Peyer's patch (tissue), 4 donors: ENCODE measurements at regions not wholly inside any gene's neighbourhood (a gene's known extent, or its start where the extent isn't known, plus 50 kb on each side); places are given as distances from the start of the nearest gene placed in this dataset.

Experiments
- DNase-seq, 3 donors: peaks; one replicate each; pipeline ENCODE4 v3.0.0-alpha.2; 2017 to 2019
- H3K27ac ChIP-seq, 4 donors: fragments of 200-600 bp; sonication (generic); one replicate each; pipeline ENCODE4 v1.5.1; 2016 to 2019
- H3K27me3 ChIP-seq, 2 donors: fragments of 200-600 bp; sonication (generic); one replicate each; pipeline ENCODE4 v1.5.1; 2019
- H3K36me3 ChIP-seq, 3 donors: fragments of 200-600 bp; sonication (generic); one replicate each; pipeline ENCODE4 v1.5.1; 2016 to 2019
- H3K4me1 ChIP-seq, 4 donors: fragments of 200-600 bp; sonication (generic); one replicate each; pipeline ENCODE4 v1.5.1; 2016 to 2019
- H3K4me3 ChIP-seq, 4 donors: fragments of 200-600 bp; sonication (generic); 1 replicate in 3 of 4; 2 replicates in 1 of 4; pipeline ENCODE4 v1.5.1; 2016 to 2019; ENCODE audit warnings: mild to moderate bottlenecking in 1 of 4
- H3K9me3 ChIP-seq, 4 donors: fragments of 200-600 bp; sonication (generic); one replicate each; pipeline ENCODE4 v1.5.1; 2016 to 2019; ENCODE audit warnings: mild to moderate bottlenecking in 1 of 4
- POLR2A ChIP-seq, 2 donors: fragments of 450-650 bp; IDR thresholded peaks; one replicate each; pipeline ENCODE4 v1.5.1; 2017; ENCODE audit warnings: antibody characterized with exemption in 2 of 2, mild to moderate bottlenecking in 2 of 2, moderate library complexity in 2 of 2
- TF ChIP-seq, protein P1 (sequence below), 6 experiments: fragments of 450-650 bp in 4 of 6; fragments of 200-600 bp in 2 of 6; sonication (generic) in 1 of 6; IDR thresholded peaks; one replicate each; pipeline ENCODE4 v1.5.1; 2017 to 2019; ENCODE audit warnings: antibody characterized with exemption in 6 of 6, mild to moderate bottlenecking in 3 of 6, moderate library complexity in 1 of 6

DNA sequence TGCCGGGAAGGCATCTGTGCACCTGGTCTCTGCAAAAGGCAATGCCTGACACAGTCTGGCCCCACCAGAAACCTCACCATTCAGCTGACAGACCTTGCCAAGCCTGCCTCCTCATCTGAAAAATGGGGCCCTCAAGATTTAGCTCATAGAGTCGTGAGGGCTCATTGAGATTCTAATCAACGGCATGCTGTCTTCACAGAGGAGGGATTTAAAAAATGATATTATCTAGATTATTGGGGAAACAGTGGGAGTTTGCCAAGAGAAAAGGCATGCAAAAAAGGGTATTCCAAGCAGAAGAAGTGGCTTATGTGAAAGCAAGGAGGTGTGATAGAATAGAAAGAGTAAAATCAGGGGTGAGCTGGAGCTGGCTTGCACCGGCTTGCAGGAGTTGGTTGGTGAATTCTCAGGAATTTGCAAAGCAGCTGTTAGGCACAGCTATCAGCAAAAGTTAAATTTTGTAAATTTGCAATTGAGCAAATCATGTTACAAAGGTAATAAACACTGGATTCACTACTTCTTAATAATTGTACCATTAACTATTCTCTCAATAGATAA is 91.7 kb upstream of the WNT4 start:
- no peaks in the 10 kb centered on the region for H3K27me3 ChIP-seq
- no peaks in the 10 kb centered on the region for H3K9me3 ChIP-seq
- peaks cover 0 to 5% (median 0%) of the 10 kb centered on the region in 4 donors for H3K4me1 ChIP-seq
- H3K4me3 ChIP-seq = no peak overlapping the region
- TF ChIP-seq, protein P1, sequence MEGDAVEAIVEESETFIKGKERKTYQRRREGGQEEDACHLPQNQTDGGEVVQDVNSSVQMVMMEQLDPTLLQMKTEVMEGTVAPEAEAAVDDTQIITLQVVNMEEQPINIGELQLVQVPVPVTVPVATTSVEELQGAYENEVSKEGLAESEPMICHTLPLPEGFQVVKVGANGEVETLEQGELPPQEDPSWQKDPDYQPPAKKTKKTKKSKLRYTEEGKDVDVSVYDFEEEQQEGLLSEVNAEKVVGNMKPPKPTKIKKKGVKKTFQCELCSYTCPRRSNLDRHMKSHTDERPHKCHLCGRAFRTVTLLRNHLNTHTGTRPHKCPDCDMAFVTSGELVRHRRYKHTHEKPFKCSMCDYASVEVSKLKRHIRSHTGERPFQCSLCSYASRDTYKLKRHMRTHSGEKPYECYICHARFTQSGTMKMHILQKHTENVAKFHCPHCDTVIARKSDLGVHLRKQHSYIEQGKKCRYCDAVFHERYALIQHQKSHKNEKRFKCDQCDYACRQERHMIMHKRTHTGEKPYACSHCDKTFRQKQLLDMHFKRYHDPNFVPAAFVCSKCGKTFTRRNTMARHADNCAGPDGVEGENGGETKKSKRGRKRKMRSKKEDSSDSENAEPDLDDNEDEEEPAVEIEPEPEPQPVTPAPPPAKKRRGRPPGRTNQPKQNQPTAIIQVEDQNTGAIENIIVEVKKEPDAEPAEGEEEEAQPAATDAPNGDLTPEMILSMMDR (IDR thresholded peaks at IDR 0.05) = no peak
- no peak for TF ChIP-seq POLR2A (IDR thresholded peaks at IDR 0.05)
- no peaks in the 10 kb centered on the region for H3K36me3 ChIP-seq
- H3K27ac ChIP-seq = no peak overlapping the region
- DNase-seq = no peak

- no peak for DNase-seq
- Histone ChIP-seq H3K4me3 (no peak overlapping the region), H3K9me3 (no peaks in the 10 kb centered on the region), H3K27me3 (no peaks in the 10 kb centered on the region), H3K27ac (no peak overlapping the region), H3K36me3 (no peaks in the 10 kb centered on the region), H3K4me1 (peaks cover 0 to 5% (median 0%) of the 10 kb centered on the region in 4 donors)
- TF ChIP-seq, protein P1 (IDR thresholded peaks at IDR 0.05) = no peak
- TF ChIP-seq POLR2A (IDR thresholded peaks at IDR 0.05) = no peak
These were observed 93.3 kb upstream of the WNT4 start for GRCh38 chr1:22236166-22236565.

GRCh38 chr1:22236900-22237299 is 94.0 kb upstream of the WNT4 start:
- Histone ChIP-seq H3K36me3 (no peaks in the 10 kb centered on the region), H3K9me3 (no peaks in the 10 kb centered on the region), H3K27ac (no peak overlapping the region), H3K4me3 (no peak overlapping the region), H3K4me1 (peaks cover 0 to 5% (median 0%) of the 10 kb centered on the region in 4 donors), H3K27me3 (no peaks in the 10 kb centered on the region)
- TF ChIP-seq, protein P1 (IDR thresholded peaks at IDR 0.05) = no peak
- TF ChIP-seq POLR2A (IDR thresholded peaks at IDR 0.05) = no peak
- no peak for DNase-seq

DNA sequence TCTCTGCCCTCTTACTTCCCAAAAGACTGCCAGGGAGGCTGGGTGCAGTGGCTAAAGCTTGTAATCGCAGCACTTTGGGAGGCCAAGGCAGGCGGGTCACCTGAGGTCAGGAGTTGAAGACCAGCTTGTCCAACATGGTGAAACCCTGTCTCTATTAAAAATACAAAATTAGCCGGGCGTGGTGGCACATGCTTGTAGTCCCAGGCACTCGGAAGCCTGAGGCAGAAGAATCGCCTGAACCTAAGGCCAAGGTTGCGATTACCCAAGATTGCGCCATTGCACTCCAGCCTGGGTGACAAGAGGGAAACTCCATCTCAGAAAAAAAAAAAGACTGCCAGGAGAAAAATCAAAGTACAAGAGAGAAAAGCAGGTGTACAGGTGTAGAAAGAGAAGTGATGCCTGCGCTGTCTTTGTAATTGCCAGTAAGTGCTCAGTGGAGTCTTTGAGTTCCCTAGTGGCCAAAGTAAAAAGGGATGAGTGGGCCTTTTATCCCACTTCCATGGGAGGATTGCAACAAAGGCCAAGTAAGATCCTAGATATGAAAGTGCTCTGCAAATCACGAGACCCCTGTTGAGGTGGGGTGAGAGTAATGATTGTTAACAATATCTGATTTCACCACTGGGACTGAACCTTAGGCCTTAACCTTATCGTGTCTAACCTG is 94.7 kb upstream of the WNT4 start:
- Histone ChIP-seq H3K36me3 (no peaks in the 10 kb centered on the region), H3K27ac (no peak overlapping the region), H3K4me3 (no peak overlapping the region), H3K4me1 (peaks cover 0 to 5% (median 0%) of the 10 kb centered on the region in 4 donors), H3K27me3 (no peaks in the 10 kb centered on the region), H3K9me3 (no peaks in the 10 kb centered on the region)
- TF ChIP-seq, protein P1 (IDR thresholded peaks at IDR 0.05) = no peak
- no peak for TF ChIP-seq POLR2A (IDR thresholded peaks at IDR 0.05)
- no peak for DNase-seq

- H3K27me3 ChIP-seq = no peaks in the 10 kb centered on the region
- no peaks in the 10 kb centered on the region for H3K9me3 ChIP-seq
- DNase-seq = peak in 1 of 3 donors; percentile 58
- TF ChIP-seq, protein P1 (IDR thresholded peaks at IDR 0.05) = no peak
- TF ChIP-seq POLR2A (IDR thresholded peaks at IDR 0.05) = no peak
- no peak overlapping the region for H3K27ac ChIP-seq
- H3K36me3 ChIP-seq = no peaks in the 10 kb centered on the region
- H3K4me1 ChIP-seq = peaks cover 0 to 5% (median 0%) of the 10 kb centered on the region in 4 donors
- H3K4me3 ChIP-seq = no peak overlapping the region
These were observed 95.7 kb upstream of the WNT4 start for GRCh38 chr1:22238356-22239224.
